GM13976 (cell line): ENCODE measurements at regions not wholly inside any gene's neighbourhood (a gene's known extent, or its start where the extent isn't known, plus 50 kb on each side); places are given as distances from the start of the nearest gene placed in this dataset.
"Not testable (repeated sequence)": the region's sequence is repeated elsewhere in the genome, so short reads cannot be mapped to it uniquely, and the experiment has no call there.

ENCODE experiments used
- DNase-seq: peaks from one replicate; pipeline ENCODE4 v3.0.0; 2012; ENCODE audit warnings: low spot score
- CTCF ChIP-seq: IDR thresholded peaks from 2 replicates; pipeline ENCODE4 v1.5.1; 2012; ENCODE audit warnings: borderline replicate concordance, mild to moderate bottlenecking; ENCODE audit not compliant: insufficient read depth; ENCODE audit errors: extremely low read depth, missing control alignments, control extremely low read depth
- in situ Hi-C: fragments of 300-500 bp; cut with MboI; formaldehyde crosslinking; loops from one replicate; pipeline ENCODE4 v1.12.0; 2022; ENCODE audit warnings: low sequenced_read_pairs, mixed read lengths, inconsistent platforms; ENCODE audit not compliant: unreplicated experiment

- TF ChIP-seq CTCF, result no peak
- no peak for DNase-seq
- in situ Hi-C loops, result no loop called here
These were observed 400.8 kb downstream of the SMOC2 start for GRCh38 chr6:168841609-168842278.

GRCh38 chr6:168840932-168841331 is 399.9 kb downstream of the SMOC2 start:
- DNase-seq, in situ Hi-C loops: not testable (repeated sequence)

GRCh38 chr6:168840299-168840698 is 399.3 kb downstream of the SMOC2 start:
- DNase-seq, in situ Hi-C loops: not testable (repeated sequence)

GRCh38 chr6:168838037-168838399 is 397.0 kb downstream of the SMOC2 start:
- in situ Hi-C loops, result no loop called here
- DNase-seq, result no peak
- TF ChIP-seq CTCF, result no peak

- no peak for TF ChIP-seq CTCF
- in situ Hi-C loops, result no loop called here
- no peak for DNase-seq
These were observed 396.5 kb downstream of the SMOC2 start for GRCh38 chr6:168837254-168838036.

- no peak for DNase-seq
- in situ Hi-C loops, result no loop called here
- TF ChIP-seq CTCF, result no peak
These were observed 395.0 kb downstream of the SMOC2 start for GRCh38 chr6:168835991-168836390.

GRCh38 chr6:168834801-168835200 is 393.8 kb downstream of the SMOC2 start:
- no peak for TF ChIP-seq CTCF
- no peak for DNase-seq
- in situ Hi-C loops, result no loop called here
